Epithelial cell of proximal tubule (primary cell): ENCODE measurements at regions not wholly inside any gene's neighbourhood (a gene's known extent, or its start where the extent isn't known, plus 50 kb on each side); places are given as distances from the start of the nearest gene placed in this dataset.

Source experiments
- DNase-seq: peaks from one replicate; pipeline ENCODE4 v3.0.0-alpha.2; 2011; ENCODE audit warnings: low read depth
- H3K4me3 ChIP-seq: 2 replicates; pipeline ENCODE4 v1.5.1; 2011; ENCODE audit warnings: low read depth, mild to moderate bottlenecking, low read length
- CTCF ChIP-seq: conservative IDR thresholded peaks from 2 replicates; pipeline ENCODE4 v1.5.1; 2012; ENCODE audit warnings: low read depth, mild to moderate bottlenecking, low read length

GRCh38 chr2:81334046-81334445, 1029.5 kb upstream of the LRRTM1 start:
- TF ChIP-seq CTCF = no peak
- DNase-seq = no peak
- H3K4me3 ChIP-seq = no peak overlapping the region

GRCh38 chr2:81328968-81329367, 1024.4 kb upstream of the LRRTM1 start:
- TF ChIP-seq CTCF = no peak
- no peak for DNase-seq
- no peak overlapping the region for H3K4me3 ChIP-seq

GRCh38 chr2:81327911-81328310, 1023.4 kb upstream of the LRRTM1 start:
- TF ChIP-seq CTCF = no peak
- DNase-seq = no peak
- H3K4me3 ChIP-seq = no peak overlapping the region

- DNase-seq = peak; percentile 15
- TF ChIP-seq CTCF = peak; percentile 65
- H3K4me3 ChIP-seq = no peak overlapping the region
Measured at GRCh38 chr2:81324046-81324445, 1019.5 kb upstream of the LRRTM1 start.

GRCh38 chr2:81304154-81304830, 999.7 kb upstream of the LRRTM1 start:
- DNase-seq = peak; percentile 45
- TF ChIP-seq CTCF = no peak
- H3K4me3 ChIP-seq = no peak overlapping the region

- TF ChIP-seq CTCF = no peak
- no peak for DNase-seq
- no peak overlapping the region for H3K4me3 ChIP-seq
Measured at GRCh38 chr2:81303321-81303720, 998.8 kb upstream of the LRRTM1 start.

- no peak for TF ChIP-seq CTCF
- DNase-seq = no peak
- no peak overlapping the region for H3K4me3 ChIP-seq
Measured at GRCh38 chr2:81299841-81300240, 995.3 kb upstream of the LRRTM1 start.
